Stimulated activated memory B cell treated with anti-CD40 and anti-IgM and Interleukin-4, amounts not matched to agents 10 μg/mL and 1 μg/mL and 100 μg/mL, for 72 hours (primary cell): ENCODE measurements at regions not wholly inside any gene's neighbourhood (a gene's known extent, or its start where the extent isn't known, plus 50 kb on each side); places are given as distances from the start of the nearest gene placed in this dataset.

Source experiments
- ATAC-seq: fragments of 150-1000 bp; cut with Tn5 transposase; 2 replicates; pipeline ENCODE4 v1.10.0; 2021
- H3K27ac Mint-ChIP-seq: one replicate; pipeline ENCODE4 v1.8.0; 2022; ENCODE audit warnings: mild to moderate bottlenecking, mixed read lengths
- H3K27me3 Mint-ChIP-seq: one replicate; pipeline ENCODE4 v1.8.0; 2022; ENCODE audit warnings: mixed read lengths
- H3K36me3 Mint-ChIP-seq: one replicate; pipeline ENCODE4 v1.8.0; 2022; ENCODE audit warnings: mixed read lengths
- H3K4me1 Mint-ChIP-seq: one replicate; pipeline ENCODE4 v1.8.0; 2022; ENCODE audit warnings: mixed read lengths
- H3K4me3 Mint-ChIP-seq: one replicate; pipeline ENCODE4 v1.8.0; 2022; ENCODE audit warnings: mild to moderate bottlenecking, moderate library complexity, mixed read lengths
- H3K9me3 Mint-ChIP-seq: one replicate; pipeline ENCODE4 v1.8.0; 2022; ENCODE audit warnings: mixed read lengths

- H3K27ac Mint-ChIP-seq, result peak overlapping the region; percentile 62
- H3K36me3 Mint-ChIP-seq, result no peaks in the 10 kb centered on the region
- ATAC-seq, result no peak
- no peaks in the 10 kb centered on the region for H3K9me3 Mint-ChIP-seq
- H3K4me3 Mint-ChIP-seq, result peak overlapping the region; percentile 5
- peaks cover 51% of the 10 kb centered on the region for H3K4me1 Mint-ChIP-seq
- H3K27me3 Mint-ChIP-seq, result no peaks in the 10 kb centered on the region
Measured at GRCh38 chr3:5057272-5057671, 64.8 kb upstream of the ARL8B start.

GRCh38 chr3:5057857-5058324 lies 64.2 kb upstream of the ARL8B start:
- Mint-ChIP-seq H3K9me3 (no peaks in the 10 kb centered on the region), H3K27ac (peak overlapping the region; percentile 62), H3K4me1 (peaks cover 45% of the 10 kb centered on the region), H3K36me3 (no peaks in the 10 kb centered on the region), H3K4me3 (no peak overlapping the region), H3K27me3 (no peaks in the 10 kb centered on the region)
- peak; percentile 92 for ATAC-seq

- Mint-ChIP-seq H3K4me3 (no peak overlapping the region), H3K4me1 (peaks cover 39% of the 10 kb centered on the region), H3K27ac (peak overlapping the region; percentile 22), H3K9me3 (no peaks in the 10 kb centered on the region), H3K36me3 (no peaks in the 10 kb centered on the region), H3K27me3 (no peaks in the 10 kb centered on the region)
- ATAC-seq, result no peak
Measured at GRCh38 chr3:5058471-5058951, 63.6 kb upstream of the ARL8B start.

GRCh38 chr3:5059782-5060181 lies 62.3 kb upstream of the ARL8B start:
- Mint-ChIP-seq H3K9me3 (no peaks in the 10 kb centered on the region), H3K4me1 (peaks cover 26% of the 10 kb centered on the region), H3K4me3 (no peak overlapping the region), H3K27me3 (no peaks in the 10 kb centered on the region), H3K36me3 (no peaks in the 10 kb centered on the region), H3K27ac (peak overlapping the region; percentile 22)
- no peak for ATAC-seq

- Mint-ChIP-seq H3K9me3 (no peaks in the 10 kb centered on the region), H3K4me3 (no peak overlapping the region), H3K27ac (no peak overlapping the region), H3K27me3 (no peaks in the 10 kb centered on the region), H3K4me1 (peaks cover 14% of the 10 kb centered on the region), H3K36me3 (no peaks in the 10 kb centered on the region)
- no peak for ATAC-seq
Measured at GRCh38 chr3:5061218-5061569, 60.9 kb upstream of the ARL8B start.

- no peaks in the 10 kb centered on the region for H3K4me1 Mint-ChIP-seq
- H3K4me3 Mint-ChIP-seq, result no peak overlapping the region
- no peak overlapping the region for H3K27ac Mint-ChIP-seq
- ATAC-seq, result no peak
- H3K27me3 Mint-ChIP-seq, result no peaks in the 10 kb centered on the region
- H3K9me3 Mint-ChIP-seq, result no peaks in the 10 kb centered on the region
- no peaks in the 10 kb centered on the region for H3K36me3 Mint-ChIP-seq
Measured at GRCh38 chr3:5063724-5064123, 58.4 kb upstream of the ARL8B start.

- H3K27ac Mint-ChIP-seq, result no peak overlapping the region
- H3K27me3 Mint-ChIP-seq, result peaks cover 10% of the 10 kb centered on the region
- no peak overlapping the region for H3K4me3 Mint-ChIP-seq
- no peaks in the 10 kb centered on the region for H3K36me3 Mint-ChIP-seq
- H3K9me3 Mint-ChIP-seq, result no peaks in the 10 kb centered on the region
- H3K4me1 Mint-ChIP-seq, result no peaks in the 10 kb centered on the region
- no peak for ATAC-seq
Measured at GRCh38 chr3:5068531-5069050, 53.5 kb upstream of the ARL8B start.

- Mint-ChIP-seq H3K27me3 (peaks cover 10% of the 10 kb centered on the region), H3K9me3 (no peaks in the 10 kb centered on the region), H3K36me3 (no peaks in the 10 kb centered on the region), H3K4me1 (no peaks in the 10 kb centered on the region), H3K4me3 (no peak overlapping the region), H3K27ac (no peak overlapping the region)
- no peak for ATAC-seq
Measured at GRCh38 chr3:5069627-5070026, 52.5 kb upstream of the ARL8B start.

- no peaks in the 10 kb centered on the region for H3K36me3 Mint-ChIP-seq
- H3K27me3 Mint-ChIP-seq, result peaks cover 10% of the 10 kb centered on the region
- no peak overlapping the region for H3K4me3 Mint-ChIP-seq
- no peaks in the 10 kb centered on the region for H3K9me3 Mint-ChIP-seq
- no peak overlapping the region for H3K27ac Mint-ChIP-seq
- H3K4me1 Mint-ChIP-seq, result no peaks in the 10 kb centered on the region
- ATAC-seq, result no peak
Measured at GRCh38 chr3:5071061-5071460, 51.0 kb upstream of the ARL8B start.

- Mint-ChIP-seq H3K27ac (no peak overlapping the region), H3K4me1 (no peaks in the 10 kb centered on the region), H3K4me3 (no peak overlapping the region), H3K27me3 (peaks cover 10% of the 10 kb centered on the region), H3K36me3 (no peaks in the 10 kb centered on the region), H3K9me3 (no peaks in the 10 kb centered on the region)
- ATAC-seq, result no peak
Measured at GRCh38 chr3:5072100-5072816, 49.8 kb upstream of the ARL8B start.
